Coronary artery (tissue), 2 donors: ENCODE measurements at regions not wholly inside any gene's neighbourhood (a gene's known extent, or its start where the extent isn't known, plus 50 kb on each side); places are given as distances from the start of the nearest gene placed in this dataset.

ENCODE experiments used
- DNase-seq: peaks from one replicate; pipeline ENCODE4 v3.0.0-alpha.2; 2017; ENCODE audit warnings: low spot score
- H3K27ac ChIP-seq, 2 donors: fragments of 200-600 bp; sonication (generic); one replicate each; pipeline ENCODE4 v1.5.1; 2016 to 2019
- H3K4me3 ChIP-seq: fragments of 200-600 bp; sonication (generic); 2 replicates; pipeline ENCODE4 v1.5.1; 2016; ENCODE audit warnings: mild to moderate bottlenecking, moderate library complexity
- TF ChIP-seq, protein P1 (sequence below): fragments of 200-600 bp; sonication (generic); IDR thresholded peaks from one replicate; pipeline ENCODE4 v1.5.1; 2019; ENCODE audit warnings: antibody characterized with exemption

DNA sequence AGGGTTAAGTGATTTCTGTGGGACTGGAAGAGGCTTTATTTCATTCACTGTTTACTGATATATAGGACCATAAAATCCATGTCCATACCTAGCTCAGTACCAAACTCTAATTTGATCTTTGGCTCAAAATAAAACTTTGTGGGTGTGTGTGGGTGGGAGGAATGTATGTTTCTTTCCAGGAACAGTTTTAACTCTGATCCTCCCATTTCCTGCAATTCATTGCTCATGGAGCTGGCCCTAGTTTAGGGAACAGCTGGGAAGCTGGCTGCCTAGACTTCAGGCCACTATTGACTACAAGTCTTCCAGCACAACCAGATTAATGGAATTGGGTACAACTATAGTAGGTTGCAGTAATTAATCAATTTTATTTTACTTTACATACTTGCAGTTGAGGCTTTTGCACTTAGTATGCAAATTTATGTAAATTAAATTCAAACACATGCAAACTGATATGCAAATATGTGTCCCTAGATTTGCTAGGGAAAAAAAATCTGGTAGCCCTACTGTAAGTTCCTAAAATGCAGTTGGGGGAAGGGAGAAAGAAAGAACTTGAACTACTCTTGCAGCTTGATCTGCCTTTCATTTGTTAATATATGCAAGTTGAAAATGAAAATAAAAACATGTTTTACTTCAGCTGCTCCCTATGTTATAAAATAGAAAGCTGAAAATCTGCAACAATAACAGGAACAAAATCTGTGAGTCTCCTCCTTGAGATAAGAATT is 1070.3 kb upstream of the CELF4 start:
- Histone ChIP-seq H3K4me3 (no peak overlapping the region), H3K27ac (no peak overlapping the region)
- TF ChIP-seq, protein P1, sequence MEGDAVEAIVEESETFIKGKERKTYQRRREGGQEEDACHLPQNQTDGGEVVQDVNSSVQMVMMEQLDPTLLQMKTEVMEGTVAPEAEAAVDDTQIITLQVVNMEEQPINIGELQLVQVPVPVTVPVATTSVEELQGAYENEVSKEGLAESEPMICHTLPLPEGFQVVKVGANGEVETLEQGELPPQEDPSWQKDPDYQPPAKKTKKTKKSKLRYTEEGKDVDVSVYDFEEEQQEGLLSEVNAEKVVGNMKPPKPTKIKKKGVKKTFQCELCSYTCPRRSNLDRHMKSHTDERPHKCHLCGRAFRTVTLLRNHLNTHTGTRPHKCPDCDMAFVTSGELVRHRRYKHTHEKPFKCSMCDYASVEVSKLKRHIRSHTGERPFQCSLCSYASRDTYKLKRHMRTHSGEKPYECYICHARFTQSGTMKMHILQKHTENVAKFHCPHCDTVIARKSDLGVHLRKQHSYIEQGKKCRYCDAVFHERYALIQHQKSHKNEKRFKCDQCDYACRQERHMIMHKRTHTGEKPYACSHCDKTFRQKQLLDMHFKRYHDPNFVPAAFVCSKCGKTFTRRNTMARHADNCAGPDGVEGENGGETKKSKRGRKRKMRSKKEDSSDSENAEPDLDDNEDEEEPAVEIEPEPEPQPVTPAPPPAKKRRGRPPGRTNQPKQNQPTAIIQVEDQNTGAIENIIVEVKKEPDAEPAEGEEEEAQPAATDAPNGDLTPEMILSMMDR = no peak
- DNase-seq = no peak

- Histone ChIP-seq H3K27ac (no peak overlapping the region), H3K4me3 (no peak overlapping the region)
- TF ChIP-seq, protein P1 = no peak
- DNase-seq = no peak
Observed at GRCh38 chr18:38634117-38634516, 1068.5 kb upstream of the CELF4 start.

DNA sequence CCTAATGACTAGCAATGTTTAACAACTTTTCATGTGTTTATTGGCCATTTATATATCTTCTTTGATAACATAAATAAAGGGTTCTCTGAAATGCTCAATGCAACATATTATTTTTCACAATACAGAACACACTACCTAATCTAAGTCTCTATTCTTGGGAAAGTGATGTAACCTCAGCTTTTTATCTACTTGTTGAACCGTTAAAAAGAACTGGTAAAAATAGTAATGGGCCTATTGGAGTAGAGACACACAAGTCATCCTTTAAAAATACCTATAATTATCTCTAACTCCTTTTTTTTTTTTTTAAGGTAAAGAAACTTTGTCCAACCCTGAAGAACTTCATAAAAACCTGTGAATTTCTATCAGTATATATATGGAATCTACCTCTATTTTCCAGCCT is 1067.7 kb upstream of the CELF4 start:
- TF ChIP-seq, protein P1 = no peak
- Histone ChIP-seq H3K27ac (no peak overlapping the region), H3K4me3 (no peak overlapping the region)
- no peak for DNase-seq

DNA sequence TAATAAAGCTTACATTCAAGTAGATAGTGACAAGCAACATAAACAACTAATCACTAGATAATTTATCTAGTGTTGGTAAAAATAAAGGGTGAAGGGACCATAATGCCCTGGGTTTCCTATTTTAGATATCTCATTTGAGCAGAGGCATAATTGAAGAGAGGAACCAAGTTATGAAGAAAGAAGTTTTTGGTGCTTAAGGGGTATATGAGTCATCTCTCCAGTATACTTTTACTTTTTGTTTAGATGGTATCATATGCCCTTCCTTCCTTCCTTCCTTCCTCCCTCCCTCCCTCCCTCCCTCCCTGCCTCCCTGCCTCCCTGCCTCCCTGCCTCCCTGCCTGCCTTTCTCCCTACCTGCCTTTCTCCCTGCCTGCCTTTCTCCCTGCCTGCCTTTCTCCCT is 1053.5 kb upstream of the CELF4 start:
- Histone ChIP-seq H3K27ac (no peak overlapping the region), H3K4me3 (no peak overlapping the region)
- no peak for DNase-seq
- TF ChIP-seq, protein P1 = no peak

DNA sequence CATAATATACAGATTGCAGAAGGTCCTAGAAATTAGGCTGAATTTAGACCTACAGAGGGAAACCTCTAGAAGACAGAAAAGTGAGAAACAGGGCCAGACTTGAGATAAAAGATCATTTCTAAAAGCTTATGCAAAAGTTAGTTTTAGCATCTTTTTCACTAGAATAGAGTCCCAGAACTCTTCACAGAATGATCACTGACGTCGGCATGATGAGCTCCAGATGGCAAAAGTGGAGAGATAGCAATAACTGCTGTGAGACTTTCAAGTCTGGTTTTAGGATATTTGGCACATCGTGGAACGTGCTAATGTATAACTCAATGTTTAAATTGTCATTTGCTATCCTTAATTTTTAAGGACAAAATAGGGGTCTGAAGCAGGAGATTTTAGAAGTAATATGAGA is 1050.7 kb upstream of the CELF4 start:
- Histone ChIP-seq H3K27ac (no peak overlapping the region), H3K4me3 (no peak overlapping the region)
- no peak for DNase-seq
- TF ChIP-seq, protein P1 = no peak

DNA sequence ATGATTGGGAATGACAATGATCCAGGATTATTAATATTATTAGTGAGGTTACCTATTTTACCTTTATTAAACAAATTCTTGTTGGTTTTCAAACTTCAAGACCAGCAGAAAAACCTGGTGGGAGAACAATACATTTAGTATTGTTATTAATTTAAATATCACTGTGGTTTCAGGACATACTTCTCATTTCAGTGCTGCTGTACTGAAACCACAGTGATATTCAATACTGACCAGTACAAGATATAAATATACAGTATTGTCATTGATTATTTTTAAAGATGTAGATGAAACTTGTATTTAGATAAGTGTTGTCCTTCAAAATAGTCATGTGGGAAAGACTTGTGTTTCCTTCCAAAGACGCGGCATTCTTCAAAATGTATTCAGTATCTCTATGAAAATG is 1047.3 kb upstream of the CELF4 start:
- no peak overlapping the region for H3K27ac ChIP-seq
- DNase-seq = no peak
- TF ChIP-seq, protein P1 = no peak
- H3K4me3 ChIP-seq = no peak overlapping the region
